ENCODE measurements at regions not wholly inside any gene's neighbourhood (a gene's known extent, or its start where the extent isn't known, plus 50 kb on each side); places are given as distances from the start of the nearest gene placed in this dataset.

DNA sequence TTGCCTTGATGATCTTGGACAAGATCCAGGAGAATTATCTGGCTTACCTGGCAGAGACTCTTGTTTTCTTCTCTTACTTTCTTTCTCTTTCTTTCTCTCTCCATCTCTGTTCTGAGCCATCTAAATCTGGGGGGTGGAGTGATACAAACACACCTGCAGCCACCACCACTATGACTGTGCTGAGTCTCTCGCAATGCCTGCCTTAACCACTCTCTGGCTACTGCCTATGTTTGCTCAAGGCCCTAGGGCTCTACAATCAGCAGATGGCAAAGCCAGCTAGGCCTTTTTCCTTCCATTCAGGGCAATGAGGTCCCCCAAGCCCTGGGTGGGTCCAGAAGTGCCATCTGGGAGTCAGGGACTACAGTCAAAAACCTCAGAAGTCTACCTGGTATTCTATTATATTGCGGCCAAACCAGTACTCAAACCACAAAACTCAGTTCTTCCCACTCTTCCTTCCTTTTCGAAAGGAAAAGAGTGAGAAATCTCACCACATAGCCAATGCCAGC lies 978.9 kb upstream of the NXPH2 start:
- Histone ChIP-seq H3K36me3 (ENCODE audit: control insufficient read depth in 2 of 2, extremely low read depth in 1 of 2, insufficient read depth in 2 of 2, low read length in 2 of 2) (no peaks in the 10 kb centered on the region), H3K4me2 (ENCODE audit: insufficient read depth, low read length) (no peak overlapping the region), H3K4me1 (ENCODE audit: control insufficient read depth, extremely low read depth, insufficient read depth, low read length) (no peaks in the 10 kb centered on the region), H3K4me3 (replicated peaks in 1 of 3; ENCODE audit: insufficient read depth in 1 of 3, low read depth in 1 of 3, low read length in 3 of 3) (no peak overlapping the region), H3K27ac (ENCODE audit: insufficient read depth, low read depth, low read length) (no peak overlapping the region), H3K79me2 (ENCODE audit: control insufficient read depth, insufficient read depth, low read length) (no peaks in the 10 kb centered on the region), H4K20me1 (replicated peaks; ENCODE audit: control insufficient read depth, extremely low read depth, insufficient read depth, low read length) (no peaks in the 10 kb centered on the region), H3K9me3 (replicated peaks; ENCODE audit: control insufficient read depth, insufficient read depth, low read length) (no peaks in the 10 kb centered on the region), H2AFZ (ENCODE audit: low read depth, low read length) (no peak overlapping the region), H3K9me1 (replicated peaks; ENCODE audit: control insufficient read depth, extremely low read depth, insufficient read depth, low read length) (no peaks in the 10 kb centered on the region), H3K27me3 (ENCODE audit: control insufficient read depth in 2 of 2, insufficient read depth in 2 of 2, low read length in 2 of 2) (no peaks in the 10 kb centered on the region), H3K9ac (replicated peaks; ENCODE audit: extremely low read depth, insufficient read depth, low read length) (no peak overlapping the region)
- CTCF ChIA-PET, result no interaction called here
- TF ChIP-seq FOS (IDR thresholded peaks at IDR 0.05; ENCODE audit: borderline replicate concordance, insufficient read depth, low read length), result no peak
- no peak for TF ChIP-seq GATA2 (IDR thresholded peaks at IDR 0.05; ENCODE audit: insufficient read depth, insufficient read length, low read depth, low read length)
- TF ChIP-seq POLR2AphosphoS5 (IDR thresholded peaks at IDR 0.05; ENCODE audit: insufficient read depth, low read depth, low read length), result no peak
- TF ChIP-seq, protein P1, sequence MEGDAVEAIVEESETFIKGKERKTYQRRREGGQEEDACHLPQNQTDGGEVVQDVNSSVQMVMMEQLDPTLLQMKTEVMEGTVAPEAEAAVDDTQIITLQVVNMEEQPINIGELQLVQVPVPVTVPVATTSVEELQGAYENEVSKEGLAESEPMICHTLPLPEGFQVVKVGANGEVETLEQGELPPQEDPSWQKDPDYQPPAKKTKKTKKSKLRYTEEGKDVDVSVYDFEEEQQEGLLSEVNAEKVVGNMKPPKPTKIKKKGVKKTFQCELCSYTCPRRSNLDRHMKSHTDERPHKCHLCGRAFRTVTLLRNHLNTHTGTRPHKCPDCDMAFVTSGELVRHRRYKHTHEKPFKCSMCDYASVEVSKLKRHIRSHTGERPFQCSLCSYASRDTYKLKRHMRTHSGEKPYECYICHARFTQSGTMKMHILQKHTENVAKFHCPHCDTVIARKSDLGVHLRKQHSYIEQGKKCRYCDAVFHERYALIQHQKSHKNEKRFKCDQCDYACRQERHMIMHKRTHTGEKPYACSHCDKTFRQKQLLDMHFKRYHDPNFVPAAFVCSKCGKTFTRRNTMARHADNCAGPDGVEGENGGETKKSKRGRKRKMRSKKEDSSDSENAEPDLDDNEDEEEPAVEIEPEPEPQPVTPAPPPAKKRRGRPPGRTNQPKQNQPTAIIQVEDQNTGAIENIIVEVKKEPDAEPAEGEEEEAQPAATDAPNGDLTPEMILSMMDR (IDR thresholded peaks at IDR 0.05; ENCODE audit: extremely low read depth in 1 of 2, insufficient read depth in 1 of 2, low read depth in 1 of 2, low read length in 2 of 2), result no peak
- no peak for TF ChIP-seq JUN (IDR thresholded peaks at IDR 0.05; ENCODE audit: borderline replicate concordance, insufficient read depth, insufficient read length, low read depth)
- TF ChIP-seq, protein P2, sequence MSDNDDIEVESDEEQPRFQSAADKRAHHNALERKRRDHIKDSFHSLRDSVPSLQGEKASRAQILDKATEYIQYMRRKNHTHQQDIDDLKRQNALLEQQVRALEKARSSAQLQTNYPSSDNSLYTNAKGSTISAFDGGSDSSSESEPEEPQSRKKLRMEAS (IDR thresholded peaks at IDR 0.05; ENCODE audit: insufficient read depth, insufficient read length), result no peak
- no peak for TF ChIP-seq EZH2 (IDR thresholded peaks at IDR 0.05; ENCODE audit: borderline replicate concordance, low read depth, low read length, severe bottlenecking)
- TF ChIP-seq POLR2A (IDR thresholded peaks at IDR 0.05; ENCODE audit: low read depth, low read length), result no peak
- TF ChIP-seq MYC (IDR thresholded peaks at IDR 0.05; ENCODE audit: low read depth, low read length), result no peak
- POLR2A ChIA-PET, result no interaction called here
- dilution Hi-C loops (cut with MboI; ENCODE audit: extremely low pct_ligation_motif_present, low sequenced_read_pairs) (no loop called here), intact Hi-C loops (cut with micrococcal nuclease) (no loop called here)
- BruUV-seq (replicated peaks), result no TSS peak
- DNase-seq (ENCODE audit: low read depth, low spot score) (no peak), FAIRE-seq (no peak)
